ENCODE measurements at regions not wholly inside any gene's neighbourhood (a gene's known extent, or its start where the extent isn't known, plus 50 kb on each side); places are given as distances from the start of the nearest gene placed in this dataset.
"Not testable (repeated sequence)": the region's sequence is repeated elsewhere in the genome, so short reads cannot be mapped to it uniquely, and the experiment has no call there.

- Histone ChIP-seq H4K20me1 (ENCODE audit: low read depth) (no peaks in the 10 kb centered on the region), H3K4me2 (no peak overlapping the region), H3K36me3 (no peaks in the 10 kb centered on the region), H3K27me3 (no peaks in the 10 kb centered on the region), H3K4me3 (no peak overlapping the region), H3K27ac (no peak overlapping the region), H3K4me1 (no peaks in the 10 kb centered on the region), H3K9me3 (ENCODE audit: low read depth) (no peaks in the 10 kb centered on the region), H3K9ac (no peak overlapping the region), H2AFZ (replicated peaks) (no peak overlapping the region), H3K79me2 (ENCODE audit: low read depth) (no peaks in the 10 kb centered on the region), H3F3A (ENCODE audit: low read depth) (no peaks in the 10 kb centered on the region)
- Mint-ChIP-seq H3K4me1 (no peaks in the 10 kb centered on the region), H3K36me3 (no peaks in the 10 kb centered on the region), H3K27me3 (ENCODE audit: insufficient read depth, low read depth) (no peaks in the 10 kb centered on the region), H3K4me3 (no peak overlapping the region), H3K9me3 (peaks cover 10% of the 10 kb centered on the region), H3K27ac (no peak overlapping the region)
- TF ChIP-seq EZH2 (IDR thresholded peaks at IDR 0.05) (no peak), EZH2phosphoT487 (IDR thresholded peaks at IDR 0.05) (no peak)
- TF ChIP-seq, protein P1, sequence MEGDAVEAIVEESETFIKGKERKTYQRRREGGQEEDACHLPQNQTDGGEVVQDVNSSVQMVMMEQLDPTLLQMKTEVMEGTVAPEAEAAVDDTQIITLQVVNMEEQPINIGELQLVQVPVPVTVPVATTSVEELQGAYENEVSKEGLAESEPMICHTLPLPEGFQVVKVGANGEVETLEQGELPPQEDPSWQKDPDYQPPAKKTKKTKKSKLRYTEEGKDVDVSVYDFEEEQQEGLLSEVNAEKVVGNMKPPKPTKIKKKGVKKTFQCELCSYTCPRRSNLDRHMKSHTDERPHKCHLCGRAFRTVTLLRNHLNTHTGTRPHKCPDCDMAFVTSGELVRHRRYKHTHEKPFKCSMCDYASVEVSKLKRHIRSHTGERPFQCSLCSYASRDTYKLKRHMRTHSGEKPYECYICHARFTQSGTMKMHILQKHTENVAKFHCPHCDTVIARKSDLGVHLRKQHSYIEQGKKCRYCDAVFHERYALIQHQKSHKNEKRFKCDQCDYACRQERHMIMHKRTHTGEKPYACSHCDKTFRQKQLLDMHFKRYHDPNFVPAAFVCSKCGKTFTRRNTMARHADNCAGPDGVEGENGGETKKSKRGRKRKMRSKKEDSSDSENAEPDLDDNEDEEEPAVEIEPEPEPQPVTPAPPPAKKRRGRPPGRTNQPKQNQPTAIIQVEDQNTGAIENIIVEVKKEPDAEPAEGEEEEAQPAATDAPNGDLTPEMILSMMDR (IDR thresholded peaks at IDR 0.05): no peak
- DNase-seq (ENCODE audit: low spot score): no peak
These were observed 311.6 kb downstream of the ISL1 start for GRCh38 chr5:51694826-51695225.

- H3K4me2 ChIP-seq: no peak overlapping the region
- no peak overlapping the region for H3K27ac ChIP-seq
- H3K4me1 ChIP-seq: no peaks in the 10 kb centered on the region
- no peak overlapping the region for H2AFZ ChIP-seq (replicated peaks)
- no peaks in the 10 kb centered on the region for H3K36me3 ChIP-seq
- no peak overlapping the region for H3K9ac ChIP-seq
- Mint-ChIP-seq H3K4me3 (no peak overlapping the region), H3K27me3 (ENCODE audit: insufficient read depth, low read depth) (no peaks in the 10 kb centered on the region), H3K9me3 (peaks cover 13% of the 10 kb centered on the region), H3K4me1 (no peaks in the 10 kb centered on the region), H3K27ac (no peak overlapping the region), H3K36me3 (no peaks in the 10 kb centered on the region)
- H3K4me3 ChIP-seq: no peak overlapping the region
- no peaks in the 10 kb centered on the region for H3F3A ChIP-seq (ENCODE audit: low read depth)
- H3K79me2 ChIP-seq (ENCODE audit: low read depth): no peaks in the 10 kb centered on the region
- DNase-seq (ENCODE audit: low spot score): no peak
- H3K27me3 ChIP-seq: no peaks in the 10 kb centered on the region
- H4K20me1 ChIP-seq (ENCODE audit: low read depth): no peaks in the 10 kb centered on the region
- no peaks in the 10 kb centered on the region for H3K9me3 ChIP-seq (ENCODE audit: low read depth)
- TF ChIP-seq, protein P1 (IDR thresholded peaks at IDR 0.05): no peak
- no peak for TF ChIP-seq EZH2phosphoT487 (IDR thresholded peaks at IDR 0.05)
- no peak for TF ChIP-seq EZH2 (IDR thresholded peaks at IDR 0.05)
These were observed 312.9 kb downstream of the ISL1 start for GRCh38 chr5:51696122-51696521.

DNA sequence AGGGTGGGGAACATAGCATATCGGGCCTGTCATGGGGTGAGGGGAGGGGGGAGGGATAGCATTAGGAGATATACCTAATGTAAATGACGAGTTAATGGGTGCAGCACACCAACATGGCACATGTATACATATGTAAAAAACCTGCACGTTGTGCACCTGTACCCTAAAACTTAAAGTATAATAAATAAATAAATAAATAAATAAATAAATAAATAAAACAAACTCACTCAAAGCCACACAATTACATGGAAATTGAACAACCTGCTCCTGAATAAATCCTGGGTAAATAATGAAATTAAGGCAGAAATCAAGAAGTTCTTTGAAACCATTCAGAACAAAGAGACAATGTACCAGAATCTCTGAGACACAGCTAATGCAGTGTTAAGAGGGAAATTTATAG lies 318.8 kb downstream of the ISL1 start:
- not testable (repeated sequence) for H3K27ac Mint-ChIP-seq; H3K4me3 ChIP-seq; H3F3A ChIP-seq (ENCODE audit: low read depth); H3K27me3 Mint-ChIP-seq (ENCODE audit: insufficient read depth, low read depth); H3K4me1 ChIP-seq; H3K4me1 Mint-ChIP-seq; H3K9me3 ChIP-seq (ENCODE audit: low read depth); H3K36me3 ChIP-seq; H3K27me3 ChIP-seq; H2AFZ ChIP-seq (replicated peaks); H3K4me2 ChIP-seq; H4K20me1 ChIP-seq (ENCODE audit: low read depth); H3K9ac ChIP-seq; H3K79me2 ChIP-seq (ENCODE audit: low read depth); H3K4me3 Mint-ChIP-seq; H3K27ac ChIP-seq; H3K9me3 Mint-ChIP-seq; H3K36me3 Mint-ChIP-seq; DNase-seq (ENCODE audit: low spot score)

- Histone ChIP-seq H3K79me2 (ENCODE audit: low read depth) (no peaks in the 10 kb centered on the region), H3K9me3 (ENCODE audit: low read depth) (no peaks in the 10 kb centered on the region), H3K4me2 (no peak overlapping the region), H3K9ac (no peak overlapping the region), H3K27ac (no peak overlapping the region), H3K36me3 (no peaks in the 10 kb centered on the region), H3K4me1 (no peaks in the 10 kb centered on the region), H4K20me1 (ENCODE audit: low read depth) (no peaks in the 10 kb centered on the region), H3K27me3 (no peaks in the 10 kb centered on the region), H2AFZ (replicated peaks) (peak overlapping the region; percentile 7), H3F3A (ENCODE audit: low read depth) (no peaks in the 10 kb centered on the region), H3K4me3 (no peak overlapping the region)
- Mint-ChIP-seq H3K4me1 (no peaks in the 10 kb centered on the region), H3K36me3 (no peaks in the 10 kb centered on the region), H3K27me3 (ENCODE audit: insufficient read depth, low read depth) (no peaks in the 10 kb centered on the region), H3K27ac (no peak overlapping the region), H3K9me3 (no peaks in the 10 kb centered on the region), H3K4me3 (no peak overlapping the region)
- TF ChIP-seq EZH2 (IDR thresholded peaks at IDR 0.05) (no peak), EZH2phosphoT487 (IDR thresholded peaks at IDR 0.05) (no peak)
- TF ChIP-seq, protein P1 (IDR thresholded peaks at IDR 0.05): no peak
- DNase-seq (ENCODE audit: low spot score): no peak
These were observed 329.0 kb downstream of the ISL1 start for GRCh38 chr5:51712201-51712600.

DNA sequence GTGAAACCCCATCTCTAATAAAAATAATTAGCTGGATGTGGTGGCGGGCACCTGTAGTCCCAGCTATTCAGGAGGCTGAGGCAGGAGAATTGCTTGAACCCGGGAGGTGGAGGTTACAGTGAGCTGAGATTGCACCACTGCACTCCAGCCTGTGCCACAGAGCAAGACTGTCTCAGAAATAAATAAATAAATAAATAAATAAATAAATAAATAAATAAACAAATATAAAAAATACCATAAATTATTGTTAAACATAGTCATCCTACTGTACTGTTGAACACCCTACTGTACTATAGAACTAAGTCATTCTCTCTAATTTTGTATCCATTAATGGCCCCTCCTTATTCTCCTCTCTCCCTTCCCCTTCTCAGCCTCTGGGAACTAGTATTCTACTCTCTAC lies 332.2 kb downstream of the ISL1 start:
- not testable (repeated sequence) for H4K20me1 ChIP-seq (ENCODE audit: low read depth); H3K36me3 Mint-ChIP-seq; H3K36me3 ChIP-seq; H3K79me2 ChIP-seq (ENCODE audit: low read depth); H3K4me3 Mint-ChIP-seq; H3K27ac Mint-ChIP-seq; H2AFZ ChIP-seq (replicated peaks); H3K9ac ChIP-seq; H3K9me3 Mint-ChIP-seq; H3K27me3 Mint-ChIP-seq (ENCODE audit: insufficient read depth, low read depth); H3K4me3 ChIP-seq; H3K4me2 ChIP-seq; H3K4me1 Mint-ChIP-seq; DNase-seq (ENCODE audit: low spot score); H3K9me3 ChIP-seq (ENCODE audit: low read depth); H3F3A ChIP-seq (ENCODE audit: low read depth); H3K4me1 ChIP-seq; H3K27me3 ChIP-seq; H3K27ac ChIP-seq
